H9 (cell line): ENCODE measurements at regions not wholly inside any gene's neighbourhood (a gene's known extent, or its start where the extent isn't known, plus 50 kb on each side); places are given as distances from the start of the nearest gene placed in this dataset.

Experiments
- DNase-seq: peaks from one replicate; pipeline ENCODE4 v3.0.0-alpha.2; 2017
- H2AFZ ChIP-seq: one replicate; pipeline ENCODE4 v1.6.1; 2013; ENCODE audit warnings: mild to moderate bottlenecking, low read length, control low read depth, moderate library complexity
- H2AK5ac ChIP-seq: 2 replicates; pipeline ENCODE4 v1.6.1; 2013; ENCODE audit warnings: low read length, control low read depth, mixed read lengths; ENCODE audit not compliant: insufficient read length
- H2BK120ac ChIP-seq: one replicate; pipeline ENCODE4 v1.6.1; 2013; ENCODE audit warnings: low read depth, mild to moderate bottlenecking, low read length, control low read depth, inconsistent platforms; ENCODE audit not compliant: poor library complexity, severe bottlenecking
- H2BK12ac ChIP-seq: 2 replicates; pipeline ENCODE4 v1.6.1; 2013; ENCODE audit warnings: low read length, control low read depth, mixed read lengths, low read depth; ENCODE audit not compliant: insufficient read length
- H2BK15ac ChIP-seq: 2 replicates; pipeline ENCODE4 v1.6.1; 2013; ENCODE audit warnings: low read depth, low read length, control low read depth
- H2BK20ac ChIP-seq: one replicate; pipeline ENCODE4 v1.6.1; 2013; ENCODE audit warnings: low read depth, mild to moderate bottlenecking, low read length, control low read depth, inconsistent platforms; ENCODE audit not compliant: poor library complexity, severe bottlenecking
- H2BK5ac ChIP-seq: 2 replicates; pipeline ENCODE4 v1.6.1; 2013; ENCODE audit warnings: low read length, control low read depth, mixed read lengths; ENCODE audit not compliant: insufficient read length
- H3K14ac ChIP-seq: 2 replicates; pipeline ENCODE4 v1.6.1; 2013; ENCODE audit warnings: low read length, control low read depth; ENCODE audit not compliant: insufficient read depth
- H3K18ac ChIP-seq: 2 replicates; pipeline ENCODE4 v1.6.1; 2013; ENCODE audit warnings: low read depth, mild to moderate bottlenecking, mixed read lengths, low read length, control low read depth; ENCODE audit not compliant: insufficient read length
- H3K23ac ChIP-seq: 2 replicates; pipeline ENCODE4 v1.6.1; 2013; ENCODE audit warnings: low read length, control low read depth, mixed read lengths, low read depth; ENCODE audit not compliant: insufficient read length
- H3K23me2 ChIP-seq: 2 replicates; pipeline ENCODE4 v1.6.1; 2013; ENCODE audit warnings: low read depth, mild to moderate bottlenecking, mixed read lengths, low read length, control low read depth; ENCODE audit not compliant: insufficient read length, poor library complexity, severe bottlenecking
- H3K27ac ChIP-seq: 2 replicates; pipeline ENCODE4 v1.5.1; 2013; ENCODE audit warnings: low read length, control low read depth, mixed read lengths, low read depth; ENCODE audit not compliant: insufficient read length
- H3K27me3 ChIP-seq: 2 replicates; pipeline ENCODE4 v1.6.1; 2013; ENCODE audit warnings: low read length, control low read depth, inconsistent platforms; ENCODE audit not compliant: insufficient read depth
- H3K4ac ChIP-seq: 2 replicates; pipeline ENCODE4 v1.6.1; 2013; ENCODE audit warnings: low read depth, mild to moderate bottlenecking, control low read depth, inconsistent platforms, low read length, moderate library complexity
- H3K4me1 ChIP-seq: 2 replicates; pipeline ENCODE4 v1.6.1; 2013; ENCODE audit warnings: low read length, control low read depth, inconsistent platforms; ENCODE audit not compliant: insufficient read depth
- H3K4me2 ChIP-seq: 2 replicates; pipeline ENCODE4 v1.6.1; 2013; ENCODE audit warnings: low read length, control low read depth, mixed read lengths; ENCODE audit not compliant: insufficient read length, insufficient read depth
- H3K56ac ChIP-seq: 2 replicates; pipeline ENCODE4 v1.6.1; 2013; ENCODE audit warnings: low read depth, mild to moderate bottlenecking, mixed read lengths, low read length, control low read depth; ENCODE audit not compliant: insufficient read length
- H3K79me1 ChIP-seq: 2 replicates; pipeline ENCODE4 v1.6.1; 2013; ENCODE audit warnings: low read depth, mild to moderate bottlenecking, moderate library complexity, low read length, control low read depth, inconsistent platforms; ENCODE audit not compliant: insufficient read depth, poor library complexity, severe bottlenecking
- H3K79me2 ChIP-seq: 2 replicates; pipeline ENCODE4 v1.6.1; 2013; ENCODE audit warnings: low read length, control low read depth, inconsistent platforms; ENCODE audit not compliant: insufficient read depth
- H3K9ac ChIP-seq: 2 replicates; pipeline ENCODE4 v1.6.1; 2013; ENCODE audit warnings: low read length, control low read depth, mixed read lengths; ENCODE audit not compliant: insufficient read length; ENCODE audit errors: extremely low read depth
- H3K9me3 ChIP-seq: one replicate; pipeline ENCODE4 v1.6.1; 2013; ENCODE audit warnings: low read depth, low read length, inconsistent platforms; ENCODE audit not compliant: control insufficient read depth
- H3T11ph ChIP-seq: one replicate; pipeline ENCODE4 v1.6.1; 2013; ENCODE audit warnings: mild to moderate bottlenecking, low read length, control low read depth, inconsistent platforms
- H4K20me1 ChIP-seq: one replicate; pipeline ENCODE4 v1.6.1; 2013; ENCODE audit not compliant: control insufficient read depth, insufficient read length, insufficient read depth
- H4K5ac ChIP-seq: 2 replicates; pipeline ENCODE4 v1.6.1; 2013; ENCODE audit warnings: low read depth, mild to moderate bottlenecking, mixed read lengths, low read length, control low read depth; ENCODE audit not compliant: insufficient read length
- H4K8ac ChIP-seq: replicated peaks from 2 replicates; pipeline ENCODE4 v1.6.1; 2013; ENCODE audit warnings: low read length, control low read depth, mixed read lengths, low read depth; ENCODE audit not compliant: insufficient read length
- H4K91ac ChIP-seq: 2 replicates; pipeline ENCODE4 v1.6.1; 2013; ENCODE audit warnings: low read depth, mild to moderate bottlenecking, moderate library complexity, mixed read lengths, low read length, control low read depth; ENCODE audit not compliant: insufficient read length
- H3K27ac Mint-ChIP-seq, 3 experiments: 2 replicates in 2 of 3; 3 replicates in 1 of 3; pipeline ENCODE4 v1.8.0; 2020 to 2021; ENCODE audit warnings: mixed read lengths in 3 of 3, mild to moderate bottlenecking in 1 of 3, moderate library complexity in 1 of 3
- H3K27me3 Mint-ChIP-seq: 2 replicates; pipeline ENCODE4 v1.8.0; 2021; ENCODE audit warnings: low read depth, mild to moderate bottlenecking, moderate library complexity, mixed read lengths
- H3K36me3 Mint-ChIP-seq, 3 experiments: 2 replicates in 2 of 3; 3 replicates in 1 of 3; pipeline ENCODE4 v1.8.0; 2020 to 2021; ENCODE audit warnings: low read depth in 3 of 3, mixed read lengths in 3 of 3; ENCODE audit not compliant: insufficient read depth in 1 of 3
- H3K4me1 Mint-ChIP-seq, 2 experiments: 2 replicates each; pipeline ENCODE4 v1.8.0; 2020; ENCODE audit warnings: mixed read lengths in 2 of 2
- H3K4me3 Mint-ChIP-seq, 2 experiments: 2 replicates in 1 of 2; 3 replicates in 1 of 2; pipeline ENCODE4 v1.8.0; 2020 to 2021; ENCODE audit warnings: mild to moderate bottlenecking in 2 of 2, mixed read lengths in 2 of 2, moderate library complexity in 1 of 2
- H3K9me3 Mint-ChIP-seq, 2 experiments: 2 replicates in 1 of 2; 3 replicates in 1 of 2; pipeline ENCODE4 v1.8.0; 2020; ENCODE audit warnings: mild to moderate bottlenecking in 2 of 2, mixed read lengths in 2 of 2, moderate library complexity in 1 of 2
- TF ChIP-seq, protein P1 (sequence below): fragments of 200-600 bp; sonication (generic); conservative IDR thresholded peaks from 3 replicates; pipeline ENCODE4 v1.8.0; 2021; ENCODE audit warnings: antibody characterized with exemption, mild to moderate bottlenecking

DNA sequence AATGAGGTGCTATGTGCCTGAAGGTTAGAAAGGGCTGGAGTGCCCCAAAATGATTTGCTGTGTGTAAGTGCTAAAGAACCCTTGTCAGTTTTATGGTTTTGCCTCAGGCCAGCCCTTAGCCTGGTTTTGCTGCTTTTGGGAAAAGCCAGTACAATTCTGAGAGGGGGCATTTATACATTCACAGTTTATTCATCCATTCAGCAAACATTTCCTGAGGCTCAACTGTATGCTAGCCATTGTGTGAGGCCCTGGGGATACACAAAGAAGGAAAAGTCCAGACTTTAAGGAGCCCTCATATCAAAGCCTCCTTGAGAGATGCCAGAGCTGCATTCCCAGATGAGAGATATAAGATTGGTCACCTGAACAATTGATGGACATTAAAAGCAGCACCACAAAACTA, 115.2 kb upstream of the PLCXD3 start:
- no peaks in the 10 kb centered on the region for H3K79me1 ChIP-seq
- no peak overlapping the region for H4K5ac ChIP-seq
- no peak overlapping the region for H3K23ac ChIP-seq
- H2AFZ ChIP-seq: no peak overlapping the region
- no peak overlapping the region for H3K9ac ChIP-seq
- Mint-ChIP-seq H3K36me3 (no peaks in the 10 kb centered on the region), H3K27me3 (no peaks in the 10 kb centered on the region), H3K4me1 (no peaks in the 10 kb centered on the region), H3K27ac (no peak overlapping the region), H3K9me3 (no peaks in the 10 kb centered on the region; a peak in 1 of 5 replicates), H3K4me3 (no peak overlapping the region)
- H3T11ph ChIP-seq: no peak overlapping the region
- H3K23me2 ChIP-seq: no peaks in the 10 kb centered on the region
- no peak overlapping the region for H4K8ac ChIP-seq
- H2BK20ac ChIP-seq: no peak overlapping the region
- H3K4ac ChIP-seq: no peak overlapping the region
- H3K4me2 ChIP-seq: no peak overlapping the region
- no peak overlapping the region for H3K56ac ChIP-seq
- no peak for DNase-seq
- no peak overlapping the region for H3K18ac ChIP-seq
- no peaks in the 10 kb centered on the region for H3K4me1 ChIP-seq
- no peaks in the 10 kb centered on the region for H3K9me3 ChIP-seq
- H2BK12ac ChIP-seq: no peak overlapping the region
- no peak overlapping the region for H2AK5ac ChIP-seq
- TF ChIP-seq, protein P1, sequence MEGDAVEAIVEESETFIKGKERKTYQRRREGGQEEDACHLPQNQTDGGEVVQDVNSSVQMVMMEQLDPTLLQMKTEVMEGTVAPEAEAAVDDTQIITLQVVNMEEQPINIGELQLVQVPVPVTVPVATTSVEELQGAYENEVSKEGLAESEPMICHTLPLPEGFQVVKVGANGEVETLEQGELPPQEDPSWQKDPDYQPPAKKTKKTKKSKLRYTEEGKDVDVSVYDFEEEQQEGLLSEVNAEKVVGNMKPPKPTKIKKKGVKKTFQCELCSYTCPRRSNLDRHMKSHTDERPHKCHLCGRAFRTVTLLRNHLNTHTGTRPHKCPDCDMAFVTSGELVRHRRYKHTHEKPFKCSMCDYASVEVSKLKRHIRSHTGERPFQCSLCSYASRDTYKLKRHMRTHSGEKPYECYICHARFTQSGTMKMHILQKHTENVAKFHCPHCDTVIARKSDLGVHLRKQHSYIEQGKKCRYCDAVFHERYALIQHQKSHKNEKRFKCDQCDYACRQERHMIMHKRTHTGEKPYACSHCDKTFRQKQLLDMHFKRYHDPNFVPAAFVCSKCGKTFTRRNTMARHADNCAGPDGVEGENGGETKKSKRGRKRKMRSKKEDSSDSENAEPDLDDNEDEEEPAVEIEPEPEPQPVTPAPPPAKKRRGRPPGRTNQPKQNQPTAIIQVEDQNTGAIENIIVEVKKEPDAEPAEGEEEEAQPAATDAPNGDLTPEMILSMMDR: no peak
- no peak overlapping the region for H2BK5ac ChIP-seq
- H4K91ac ChIP-seq: no peak overlapping the region
- no peak overlapping the region for H2BK15ac ChIP-seq
- no peak overlapping the region for H3K27ac ChIP-seq
- H3K14ac ChIP-seq: no peak overlapping the region
- H3K79me2 ChIP-seq: no peaks in the 10 kb centered on the region
- no peaks in the 10 kb centered on the region for H3K27me3 ChIP-seq
- no peak overlapping the region for H2BK120ac ChIP-seq
- no peaks in the 10 kb centered on the region for H4K20me1 ChIP-seq
